ENCODE measurements at regions not wholly inside any gene's neighbourhood (a gene's known extent, or its start where the extent isn't known, plus 50 kb on each side); places are given as distances from the start of the nearest gene placed in this dataset.
A peak's percentile ranks its signal among the peaks of the same experiment; 100 is the strongest.

DNA sequence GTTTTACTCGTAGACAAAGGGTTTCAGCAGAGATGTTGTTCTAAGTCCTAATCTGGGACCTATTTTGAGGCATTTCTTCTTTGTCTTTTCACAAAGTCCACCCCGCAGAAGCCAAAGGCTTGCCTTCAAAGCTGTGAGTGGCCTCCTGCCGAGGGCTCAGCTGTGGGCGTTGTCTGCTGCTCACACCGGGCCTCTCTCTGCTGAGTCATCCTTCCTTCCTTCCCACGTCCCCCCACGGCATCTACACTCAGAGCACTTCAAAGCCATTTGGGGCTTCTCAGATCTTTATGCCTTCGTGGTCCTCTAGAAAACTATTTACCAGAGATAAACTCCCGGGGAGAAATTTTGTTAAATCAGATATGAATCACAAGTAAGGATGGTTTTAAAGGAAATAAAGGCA is 115.9 kb upstream of the TMPO start:
- Histone ChIP-seq H3K27me3 (ENCODE audit: low read depth) (no peaks in the 10 kb centered on the region), H3K4me1 (peaks cover 11% of the 10 kb centered on the region), H3K4me3 (no peak overlapping the region), H3K27ac (replicated peaks) (no peak overlapping the region), H3K36me3 (no peaks in the 10 kb centered on the region), H3K9me3 (replicated peaks) (no peaks in the 10 kb centered on the region)
- DNase-seq, result no peak
- TF ChIP-seq, protein P1, sequence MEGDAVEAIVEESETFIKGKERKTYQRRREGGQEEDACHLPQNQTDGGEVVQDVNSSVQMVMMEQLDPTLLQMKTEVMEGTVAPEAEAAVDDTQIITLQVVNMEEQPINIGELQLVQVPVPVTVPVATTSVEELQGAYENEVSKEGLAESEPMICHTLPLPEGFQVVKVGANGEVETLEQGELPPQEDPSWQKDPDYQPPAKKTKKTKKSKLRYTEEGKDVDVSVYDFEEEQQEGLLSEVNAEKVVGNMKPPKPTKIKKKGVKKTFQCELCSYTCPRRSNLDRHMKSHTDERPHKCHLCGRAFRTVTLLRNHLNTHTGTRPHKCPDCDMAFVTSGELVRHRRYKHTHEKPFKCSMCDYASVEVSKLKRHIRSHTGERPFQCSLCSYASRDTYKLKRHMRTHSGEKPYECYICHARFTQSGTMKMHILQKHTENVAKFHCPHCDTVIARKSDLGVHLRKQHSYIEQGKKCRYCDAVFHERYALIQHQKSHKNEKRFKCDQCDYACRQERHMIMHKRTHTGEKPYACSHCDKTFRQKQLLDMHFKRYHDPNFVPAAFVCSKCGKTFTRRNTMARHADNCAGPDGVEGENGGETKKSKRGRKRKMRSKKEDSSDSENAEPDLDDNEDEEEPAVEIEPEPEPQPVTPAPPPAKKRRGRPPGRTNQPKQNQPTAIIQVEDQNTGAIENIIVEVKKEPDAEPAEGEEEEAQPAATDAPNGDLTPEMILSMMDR (IDR thresholded peaks at IDR 0.05; ENCODE audit: borderline replicate concordance), result no peak
- intact Hi-C loops (cut with micrococcal nuclease), result no loop called here

DNA sequence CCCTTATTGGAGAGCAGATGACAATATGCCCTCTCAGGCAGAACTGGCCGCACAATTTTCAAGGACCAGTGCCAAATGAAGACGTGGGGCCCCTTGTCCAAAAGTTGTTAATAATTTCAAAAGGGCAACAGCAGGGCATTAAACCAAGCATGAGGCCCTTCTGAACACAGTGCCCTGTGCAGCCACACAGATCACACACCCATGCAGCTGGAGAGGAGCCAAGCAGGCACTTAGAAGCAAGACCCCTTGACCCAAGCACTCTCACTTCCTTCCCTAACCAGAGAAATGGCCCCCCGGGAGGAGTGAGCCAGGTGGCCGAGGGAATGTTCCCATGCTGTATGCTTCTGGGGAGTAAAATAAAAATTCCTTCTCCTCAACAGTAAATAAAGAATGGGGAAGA is 114.0 kb upstream of the TMPO start:
- DNase-seq, result no peak
- H3K4me3 ChIP-seq, result no peak overlapping the region
- intact Hi-C loops (cut with micrococcal nuclease), result no loop called here
- H3K36me3 ChIP-seq, result no peaks in the 10 kb centered on the region
- no peaks in the 10 kb centered on the region for H3K9me3 ChIP-seq (replicated peaks)
- H3K4me1 ChIP-seq, result peaks cover 25% of the 10 kb centered on the region
- H3K27me3 ChIP-seq (ENCODE audit: low read depth), result no peaks in the 10 kb centered on the region
- TF ChIP-seq, protein P1 (IDR thresholded peaks at IDR 0.05; ENCODE audit: borderline replicate concordance), result no peak
- H3K27ac ChIP-seq (replicated peaks), result no peak overlapping the region

DNA sequence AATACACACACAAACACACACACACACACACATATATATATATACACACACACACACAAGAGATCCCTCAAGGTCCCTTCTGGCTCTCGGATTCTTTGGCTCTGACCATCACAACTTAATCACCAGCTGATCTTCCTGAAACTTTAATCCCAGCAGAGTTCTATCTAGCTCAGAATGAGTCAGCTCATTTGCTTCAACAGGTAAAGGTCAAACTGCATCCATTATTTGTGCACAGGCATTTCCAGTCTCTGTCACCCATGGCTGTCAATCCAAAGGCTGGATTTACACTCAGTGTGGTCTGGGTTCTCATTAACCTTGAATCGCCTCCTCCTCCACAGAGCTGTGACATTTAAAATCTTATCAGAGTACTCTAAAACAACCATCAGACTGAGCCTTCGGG is 113.3 kb upstream of the TMPO start:
- H3K27me3 ChIP-seq (ENCODE audit: low read depth), result no peaks in the 10 kb centered on the region
- peaks cover 23% of the 10 kb centered on the region for H3K4me1 ChIP-seq
- TF ChIP-seq, protein P1 (IDR thresholded peaks at IDR 0.05; ENCODE audit: borderline replicate concordance), result no peak
- no peak overlapping the region for H3K4me3 ChIP-seq
- intact Hi-C loops (cut with micrococcal nuclease), result no loop called here
- no peaks in the 10 kb centered on the region for H3K36me3 ChIP-seq
- H3K9me3 ChIP-seq (replicated peaks), result peaks cover under 1% of the 10 kb centered on the region
- H3K27ac ChIP-seq (replicated peaks), result no peak overlapping the region
- no peak for DNase-seq

DNA sequence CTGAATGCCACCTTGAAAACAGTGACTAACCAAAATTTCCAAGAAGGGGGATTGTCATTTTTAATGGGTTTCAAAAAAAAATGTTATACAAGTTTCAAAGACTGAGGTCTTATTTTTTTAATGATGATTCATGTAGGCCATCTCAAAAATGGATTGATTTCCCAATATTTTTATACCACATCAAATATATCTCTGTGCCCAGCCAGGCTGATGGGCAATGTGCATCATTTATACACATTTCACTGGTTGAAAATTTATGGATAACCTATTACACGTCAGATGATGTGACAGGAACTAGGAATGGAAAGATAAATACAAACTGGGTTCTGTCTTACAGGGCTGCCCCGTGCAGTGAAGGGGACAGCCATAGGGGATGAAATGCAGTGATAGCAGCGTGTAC is 112.7 kb upstream of the TMPO start:
- TF ChIP-seq, protein P1 (IDR thresholded peaks at IDR 0.05; ENCODE audit: borderline replicate concordance), result no peak
- no peak overlapping the region for H3K4me3 ChIP-seq
- H3K27me3 ChIP-seq (ENCODE audit: low read depth), result no peaks in the 10 kb centered on the region
- no peak for DNase-seq
- H3K9me3 ChIP-seq (replicated peaks), result peaks cover 7% of the 10 kb centered on the region
- H3K4me1 ChIP-seq, result peaks cover 20% of the 10 kb centered on the region
- no peaks in the 10 kb centered on the region for H3K36me3 ChIP-seq
- no peak overlapping the region for H3K27ac ChIP-seq (replicated peaks)
- intact Hi-C loops (cut with micrococcal nuclease), result no loop called here

DNA sequence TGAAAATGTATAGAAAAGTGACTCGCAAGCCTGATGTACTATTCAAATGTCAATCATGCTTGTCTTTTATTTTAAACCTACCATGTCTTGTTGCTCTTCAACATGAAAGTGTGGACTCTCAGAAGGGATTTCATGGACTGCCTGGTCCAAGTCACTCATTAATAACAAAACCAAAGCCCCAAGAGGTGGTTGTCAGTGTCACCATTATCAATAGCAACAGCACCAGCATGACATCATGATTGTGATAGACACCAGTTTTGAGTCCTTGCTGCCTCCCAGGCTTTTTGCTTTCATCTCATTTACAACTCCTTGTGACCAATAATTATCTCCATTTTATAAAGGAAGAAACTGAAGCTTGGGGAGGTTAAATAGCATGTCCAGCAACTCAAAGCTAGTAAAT is 112.0 kb upstream of the TMPO start:
- DNase-seq, result no peak
- H3K9me3 ChIP-seq (replicated peaks), result peaks cover 9% of the 10 kb centered on the region
- H3K4me3 ChIP-seq, result no peak overlapping the region
- H3K27ac ChIP-seq (replicated peaks), result peak overlapping the region; percentile 50
- peaks cover 20% of the 10 kb centered on the region for H3K4me1 ChIP-seq
- intact Hi-C loops (cut with micrococcal nuclease), result no loop called here
- H3K27me3 ChIP-seq (ENCODE audit: low read depth), result no peaks in the 10 kb centered on the region
- TF ChIP-seq, protein P1 (IDR thresholded peaks at IDR 0.05; ENCODE audit: borderline replicate concordance), result no peak
- no peaks in the 10 kb centered on the region for H3K36me3 ChIP-seq

DNA sequence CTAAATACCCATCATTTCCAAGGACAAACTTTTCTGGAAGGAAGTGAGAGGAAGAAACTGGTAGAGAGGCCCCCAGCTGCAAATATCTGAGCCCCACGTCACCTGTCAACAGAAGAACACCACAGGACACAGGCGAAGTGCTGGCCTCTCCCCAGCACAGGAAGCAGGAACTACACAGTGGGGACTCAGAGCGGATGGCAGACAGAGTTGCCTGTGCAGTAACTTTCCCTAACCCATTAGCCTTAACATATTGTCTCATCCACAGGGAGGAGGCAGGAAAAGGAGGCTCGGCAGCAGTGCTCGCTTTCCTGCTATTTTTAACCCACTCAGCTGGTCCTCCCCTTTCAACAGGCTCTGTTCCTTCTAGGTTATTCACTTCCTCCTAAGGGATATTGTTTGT is 111.5 kb upstream of the TMPO start:
- Histone ChIP-seq H3K9me3 (replicated peaks) (peaks cover 9% of the 10 kb centered on the region), H3K4me1 (peaks cover 20% of the 10 kb centered on the region), H3K4me3 (no peak overlapping the region), H3K36me3 (no peaks in the 10 kb centered on the region), H3K27ac (replicated peaks) (peak overlapping the region; percentile 50), H3K27me3 (ENCODE audit: low read depth) (no peaks in the 10 kb centered on the region)
- no peak for DNase-seq
- intact Hi-C loops (cut with micrococcal nuclease), result no loop called here
- TF ChIP-seq, protein P1 (IDR thresholded peaks at IDR 0.05; ENCODE audit: borderline replicate concordance), result no peak

All from left ventricle myocardium inferior (tissue), 1 donor.